ENCODE measurements at regions not wholly inside any gene's neighbourhood (a gene's known extent, or its start where the extent isn't known, plus 50 kb on each side); places are given as distances from the start of the nearest gene placed in this dataset.

DNA sequence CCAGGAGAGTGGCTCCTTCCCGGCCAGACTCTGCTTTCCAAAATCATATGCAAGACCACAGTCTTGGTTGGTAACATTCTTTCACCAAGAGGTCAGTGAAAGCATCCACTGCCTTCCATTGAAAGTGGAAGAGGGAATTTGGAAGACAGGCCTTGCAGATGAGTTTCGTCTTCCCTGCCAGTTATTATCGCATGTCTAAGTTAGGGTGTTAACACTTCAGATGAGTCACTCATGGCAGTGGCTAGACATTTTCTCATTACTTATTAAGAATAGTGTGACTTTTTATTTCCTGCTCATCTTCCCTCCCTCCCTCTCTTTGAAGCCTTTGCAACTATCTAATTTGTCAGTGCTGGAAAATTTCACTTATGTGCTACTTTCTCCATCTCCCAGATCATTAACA lies 102.9 kb upstream of the EPB41L3 start:
- H3K4me1 ChIP-seq (replicated peaks; ENCODE audit: insufficient read depth), result no peaks in the 10 kb centered on the region
- H3F3A ChIP-seq (ENCODE audit: insufficient read depth, low read depth), result no peaks in the 10 kb centered on the region
- H3K27me3 ChIP-seq (ENCODE audit: insufficient read depth, low read depth), result peaks cover 25% of the 10 kb centered on the region
- H3K9me3 ChIP-seq (ENCODE audit: insufficient read depth, low read depth), result no peaks in the 10 kb centered on the region
- H2AFZ ChIP-seq, result no peak overlapping the region
- no peak overlapping the region for H3K4me3 ChIP-seq
- BruUV-seq (replicated peaks), result no TSS peak
- ChIA-PET CTCF (no interaction called here), POLR2A (ENCODE audit: unreplicated experiment) (no interaction called here)
- no peaks in the 10 kb centered on the region for H3K9me2 ChIP-seq (ENCODE audit: insufficient read depth)
- no peak for DNase-seq
- no peaks in the 10 kb centered on the region for H4K20me1 ChIP-seq (ENCODE audit: insufficient read depth)
- H3K36me3 ChIP-seq (ENCODE audit: low read depth), result no peaks in the 10 kb centered on the region
- intact Hi-C loops (cut with micrococcal nuclease; ENCODE audit: unreplicated experiment), result no loop called here
- no peak overlapping the region for H3K4me2 ChIP-seq
- H3K27ac ChIP-seq, result no peak overlapping the region
- H3K79me2 ChIP-seq (ENCODE audit: low read depth), result no peaks in the 10 kb centered on the region
- TF ChIP-seq EZH2 (IDR thresholded peaks at IDR 0.05; ENCODE audit: low read depth), result no peak
- TF ChIP-seq, protein P1, sequence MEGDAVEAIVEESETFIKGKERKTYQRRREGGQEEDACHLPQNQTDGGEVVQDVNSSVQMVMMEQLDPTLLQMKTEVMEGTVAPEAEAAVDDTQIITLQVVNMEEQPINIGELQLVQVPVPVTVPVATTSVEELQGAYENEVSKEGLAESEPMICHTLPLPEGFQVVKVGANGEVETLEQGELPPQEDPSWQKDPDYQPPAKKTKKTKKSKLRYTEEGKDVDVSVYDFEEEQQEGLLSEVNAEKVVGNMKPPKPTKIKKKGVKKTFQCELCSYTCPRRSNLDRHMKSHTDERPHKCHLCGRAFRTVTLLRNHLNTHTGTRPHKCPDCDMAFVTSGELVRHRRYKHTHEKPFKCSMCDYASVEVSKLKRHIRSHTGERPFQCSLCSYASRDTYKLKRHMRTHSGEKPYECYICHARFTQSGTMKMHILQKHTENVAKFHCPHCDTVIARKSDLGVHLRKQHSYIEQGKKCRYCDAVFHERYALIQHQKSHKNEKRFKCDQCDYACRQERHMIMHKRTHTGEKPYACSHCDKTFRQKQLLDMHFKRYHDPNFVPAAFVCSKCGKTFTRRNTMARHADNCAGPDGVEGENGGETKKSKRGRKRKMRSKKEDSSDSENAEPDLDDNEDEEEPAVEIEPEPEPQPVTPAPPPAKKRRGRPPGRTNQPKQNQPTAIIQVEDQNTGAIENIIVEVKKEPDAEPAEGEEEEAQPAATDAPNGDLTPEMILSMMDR (conservative IDR thresholded peaks at IDR 0.05), result no peak

DNA sequence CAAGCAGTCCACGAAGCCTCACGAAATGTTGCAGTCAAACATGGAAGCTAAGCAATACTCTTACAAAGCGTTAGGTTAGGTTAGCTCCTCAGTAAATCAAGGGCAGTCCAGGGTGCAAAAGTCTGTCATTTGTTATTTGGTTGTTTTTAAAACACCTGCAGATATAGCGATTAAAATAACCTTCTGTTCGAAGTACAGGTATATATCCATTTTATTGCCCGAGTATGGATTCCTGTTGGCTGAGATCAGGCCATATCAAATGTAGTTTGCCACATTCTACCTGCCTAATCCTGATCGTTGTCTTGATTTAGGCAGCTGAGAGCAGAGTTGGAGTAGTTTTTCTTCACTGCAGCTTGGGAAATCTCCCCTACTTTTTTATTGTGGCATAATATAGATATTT lies 99.5 kb upstream of the EPB41L3 start:
- Histone ChIP-seq H4K20me1 (ENCODE audit: insufficient read depth) (no peaks in the 10 kb centered on the region), H3K79me2 (ENCODE audit: low read depth) (no peaks in the 10 kb centered on the region), H3K4me3 (no peak overlapping the region), H2AFZ (no peak overlapping the region), H3K9me2 (ENCODE audit: insufficient read depth) (no peaks in the 10 kb centered on the region), H3K4me2 (no peak overlapping the region), H3K4me1 (replicated peaks; ENCODE audit: insufficient read depth) (no peaks in the 10 kb centered on the region), H3K27me3 (ENCODE audit: insufficient read depth, low read depth) (peaks cover 14% of the 10 kb centered on the region; the same call in 1 of the 2 replicates), H3K27ac (no peak overlapping the region), H3F3A (ENCODE audit: insufficient read depth, low read depth) (no peaks in the 10 kb centered on the region), H3K36me3 (ENCODE audit: low read depth) (no peaks in the 10 kb centered on the region), H3K9me3 (ENCODE audit: insufficient read depth, low read depth) (no peaks in the 10 kb centered on the region)
- BruUV-seq (replicated peaks), result no TSS peak
- intact Hi-C loops (cut with micrococcal nuclease; ENCODE audit: unreplicated experiment), result no loop called here
- no peak for DNase-seq
- ChIA-PET CTCF (no interaction called here), POLR2A (ENCODE audit: unreplicated experiment) (no interaction called here)
- TF ChIP-seq, protein P1 (conservative IDR thresholded peaks at IDR 0.05), result no peak
- TF ChIP-seq EZH2 (IDR thresholded peaks at IDR 0.05; ENCODE audit: low read depth), result no peak

DNA sequence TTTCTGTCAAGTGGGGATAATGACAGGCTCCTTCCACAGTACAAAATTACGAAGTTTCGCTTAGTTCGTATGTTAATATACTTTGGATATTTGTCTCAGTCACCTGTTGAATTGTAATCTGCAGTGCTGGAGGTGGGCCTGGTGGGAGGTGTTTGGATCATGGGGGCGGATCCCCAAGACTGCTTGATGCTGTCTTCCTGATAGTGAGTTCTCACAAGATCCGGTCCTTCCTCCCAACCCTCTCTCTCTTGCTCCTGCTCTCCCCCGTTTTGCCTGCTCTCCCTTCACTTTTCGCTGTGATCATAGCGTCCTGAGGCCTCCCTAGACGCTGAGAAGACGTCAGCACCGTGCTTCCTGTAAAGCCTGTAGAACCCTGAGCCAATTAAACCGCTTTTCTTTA lies 97.1 kb upstream of the EPB41L3 start:
- no peak for DNase-seq
- Histone ChIP-seq H3K27me3 (ENCODE audit: insufficient read depth, low read depth) (peaks cover 20% of the 10 kb centered on the region; the same call in 1 of the 2 replicates), H3K4me2 (no peak overlapping the region), H3K9me2 (ENCODE audit: insufficient read depth) (no peaks in the 10 kb centered on the region), H3K4me1 (replicated peaks; ENCODE audit: insufficient read depth) (no peaks in the 10 kb centered on the region), H4K20me1 (ENCODE audit: insufficient read depth) (no peaks in the 10 kb centered on the region), H3K9me3 (ENCODE audit: insufficient read depth, low read depth) (no peaks in the 10 kb centered on the region), H3K27ac (no peak overlapping the region), H3K4me3 (no peak overlapping the region), H2AFZ (no peak overlapping the region), H3K36me3 (ENCODE audit: low read depth) (no peaks in the 10 kb centered on the region), H3K79me2 (ENCODE audit: low read depth) (no peaks in the 10 kb centered on the region), H3F3A (ENCODE audit: insufficient read depth, low read depth) (no peaks in the 10 kb centered on the region)
- TF ChIP-seq, protein P1 (conservative IDR thresholded peaks at IDR 0.05), result no peak
- TF ChIP-seq EZH2 (IDR thresholded peaks at IDR 0.05; ENCODE audit: low read depth), result no peak
- intact Hi-C loops (cut with micrococcal nuclease; ENCODE audit: unreplicated experiment), result no loop called here
- ChIA-PET POLR2A (ENCODE audit: unreplicated experiment) (no interaction called here), CTCF (no interaction called here)
- BruUV-seq (replicated peaks), result no TSS peak
